ENCODE measurements at regions not wholly inside any gene's neighbourhood (a gene's known extent, or its start where the extent isn't known, plus 50 kb on each side); places are given as distances from the start of the nearest gene placed in this dataset.

DNA sequence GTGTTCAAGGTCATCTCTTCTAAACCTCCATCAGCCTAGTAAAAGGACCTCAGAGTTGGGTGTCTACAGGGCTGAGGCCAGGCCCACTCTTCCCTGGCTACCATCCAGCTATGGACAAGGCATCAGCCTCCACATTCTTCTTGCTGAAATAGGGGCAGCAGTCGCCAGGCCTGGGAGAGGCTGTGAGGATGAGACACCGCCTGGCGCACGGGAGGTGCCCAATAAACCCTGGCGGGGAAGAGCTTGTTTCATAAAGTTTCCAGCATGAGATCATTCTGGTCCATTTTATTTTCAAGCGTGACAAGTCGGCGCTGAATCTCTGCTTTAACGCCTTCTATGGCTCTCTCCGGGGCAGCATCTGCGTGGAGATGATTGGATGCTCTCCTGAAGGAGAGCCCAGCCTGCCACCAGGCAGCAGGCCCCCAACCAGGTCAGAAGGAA lies 153.4 kb downstream of the OLFM1 start:
- DNase-seq, result no peak

GRCh38 chr9:135241381-135242048 lies 154.0 kb downstream of the OLFM1 start:
- no peak for DNase-seq

DNA sequence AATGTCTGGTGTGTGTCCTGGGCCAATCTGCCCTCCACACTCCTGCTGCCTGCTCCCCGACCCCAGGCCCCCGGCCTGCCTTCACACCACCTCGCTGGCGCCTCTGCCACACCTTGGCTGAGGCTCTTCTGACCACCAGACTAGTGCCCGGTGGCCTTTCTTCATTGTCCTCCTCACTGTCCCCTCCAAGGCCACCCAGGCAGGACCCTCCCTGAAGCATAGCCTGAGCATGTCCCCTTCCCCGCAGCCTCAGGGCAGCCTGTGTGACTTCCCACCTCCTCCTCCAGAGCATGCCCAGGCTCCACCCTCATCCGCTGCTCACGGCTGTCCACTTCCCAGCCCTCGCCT lies 154.6 kb downstream of the OLFM1 start:
- no peak for DNase-seq

DNA sequence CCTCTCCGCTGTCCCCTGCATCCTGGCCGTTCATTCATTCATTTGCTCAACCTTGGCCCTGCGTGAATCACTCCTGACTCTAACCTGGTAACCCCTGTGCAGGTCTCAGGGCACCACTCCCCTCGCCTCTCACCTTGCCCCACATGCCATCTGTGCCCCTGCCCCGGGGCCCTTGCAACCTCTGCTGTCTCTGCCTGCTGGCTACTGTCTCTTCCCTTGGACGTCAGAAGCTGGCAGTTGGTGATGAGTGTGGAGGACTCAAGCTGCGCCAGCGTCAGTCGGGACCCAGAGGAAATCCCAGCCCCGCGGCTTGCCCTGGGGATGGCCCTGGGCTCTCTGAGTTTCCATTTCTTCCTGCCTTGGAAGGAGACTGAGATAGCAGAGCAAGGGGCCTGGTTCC lies 154.9 kb downstream of the OLFM1 start:
- no peak for DNase-seq

GRCh38 chr9:135243201-135244190 lies 156.0 kb downstream of the OLFM1 start:
- no peak for DNase-seq

DNA sequence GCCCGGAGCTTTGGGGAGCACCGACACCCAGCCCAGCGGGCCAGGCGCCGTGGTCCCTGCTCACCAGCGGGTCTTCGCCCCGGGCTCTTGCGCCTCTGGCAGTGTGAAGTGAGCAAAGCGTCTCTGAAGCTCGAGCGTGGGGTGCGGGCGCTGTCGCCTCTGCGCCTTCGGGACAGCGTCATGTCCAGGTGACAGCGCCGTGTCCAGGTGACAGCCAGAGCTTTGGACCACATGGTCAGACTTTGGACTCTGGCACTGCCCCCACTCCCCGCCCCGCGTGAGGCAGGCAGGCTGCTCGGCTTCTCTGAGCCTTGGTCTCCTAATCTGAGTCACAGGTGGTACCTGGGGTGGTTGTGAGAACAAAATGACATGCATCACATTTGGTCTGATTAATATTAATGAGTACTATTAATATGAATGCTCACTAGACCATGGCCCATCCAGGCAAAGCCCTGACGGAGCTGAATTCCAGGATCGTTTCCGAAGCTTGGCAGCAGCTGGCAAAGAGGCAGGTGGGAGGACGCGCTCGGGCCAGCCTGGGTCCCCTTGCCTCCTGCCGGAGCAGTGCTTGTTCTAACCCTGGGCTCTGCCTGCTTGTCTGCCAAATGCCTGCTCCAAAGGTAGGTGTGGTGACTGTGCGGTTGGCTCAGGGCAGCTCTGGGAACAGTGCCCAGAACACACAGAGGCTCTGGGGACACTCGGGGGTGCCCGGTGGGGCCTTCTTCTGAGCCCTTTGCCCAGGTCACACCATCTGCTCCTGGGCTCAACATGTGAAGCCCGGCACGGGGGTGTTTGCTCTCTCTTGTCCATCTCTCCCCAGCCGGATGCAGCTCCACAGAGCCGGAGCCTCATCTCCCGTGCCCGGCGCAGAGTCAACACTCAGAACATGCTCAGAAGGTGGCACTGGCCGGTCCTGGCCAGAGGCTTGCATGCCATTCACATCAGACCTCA lies 157.1 kb downstream of the OLFM1 start:
- no peak for DNase-seq

GRCh38 chr9:135245482-135246247 lies 158.2 kb downstream of the OLFM1 start:
- no peak for DNase-seq

DNA sequence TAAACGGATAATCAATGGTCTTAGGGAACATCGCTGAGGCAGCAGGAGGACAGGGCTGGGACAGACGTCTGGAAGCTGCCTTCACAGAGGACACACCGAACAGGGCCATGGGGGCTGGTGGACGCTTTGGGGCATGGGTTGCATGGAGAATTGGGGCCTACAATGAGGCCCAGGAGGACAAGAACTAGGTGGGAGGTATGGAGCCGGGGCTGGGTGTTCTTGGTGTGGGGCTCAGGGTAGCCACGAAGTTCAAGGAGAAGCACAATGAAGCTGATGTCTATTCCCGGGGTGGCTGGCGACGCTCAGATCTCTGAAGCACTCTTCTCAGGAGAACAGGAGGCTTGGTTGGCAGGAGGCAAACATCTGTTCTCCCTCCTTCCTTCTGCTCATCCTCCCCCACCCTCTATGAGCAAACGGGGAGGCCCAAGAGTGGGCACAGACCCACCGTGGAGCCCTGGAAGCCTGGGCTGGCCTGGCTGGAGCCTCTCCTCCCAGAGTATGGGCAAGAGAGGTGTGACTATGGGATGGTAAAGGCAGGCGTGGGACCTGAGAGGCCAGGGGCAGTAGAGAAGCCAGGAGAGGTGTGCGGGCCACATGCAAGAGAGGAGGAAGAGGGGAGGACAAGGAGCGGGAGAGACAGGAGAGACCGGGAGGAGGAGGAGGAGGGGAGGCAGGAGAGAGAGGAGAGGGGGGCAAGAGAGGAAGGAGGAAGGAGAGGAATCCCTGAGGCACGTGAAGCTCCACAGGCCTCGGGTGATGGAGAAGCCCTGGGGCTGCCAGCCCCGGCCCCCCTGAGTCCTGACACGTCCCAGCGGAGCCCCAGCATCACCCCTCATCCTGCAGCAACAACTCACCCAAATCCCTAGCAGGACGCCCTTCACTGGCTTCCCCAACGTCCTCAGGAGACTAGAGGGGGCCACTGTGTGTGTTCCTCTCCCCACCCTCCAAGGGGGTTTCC lies 159.1 kb downstream of the OLFM1 start:
- DNase-seq, result no peak

GRCh38 chr9:135247227-135247930 lies 159.9 kb downstream of the OLFM1 start:
- no peak for DNase-seq

- no peak for DNase-seq
Observed at GRCh38 chr9:135248111-135248510, 160.6 kb downstream of the OLFM1 start.

GRCh38 chr9:135248721-135249120 lies 161.3 kb downstream of the OLFM1 start:
- no peak for DNase-seq

GRCh38 chr9:135249191-135249590 lies 161.7 kb downstream of the OLFM1 start:
- no peak for DNase-seq

- DNase-seq, result no peak
Observed at GRCh38 chr9:135249711-135250110, 162.2 kb downstream of the OLFM1 start.

DNA sequence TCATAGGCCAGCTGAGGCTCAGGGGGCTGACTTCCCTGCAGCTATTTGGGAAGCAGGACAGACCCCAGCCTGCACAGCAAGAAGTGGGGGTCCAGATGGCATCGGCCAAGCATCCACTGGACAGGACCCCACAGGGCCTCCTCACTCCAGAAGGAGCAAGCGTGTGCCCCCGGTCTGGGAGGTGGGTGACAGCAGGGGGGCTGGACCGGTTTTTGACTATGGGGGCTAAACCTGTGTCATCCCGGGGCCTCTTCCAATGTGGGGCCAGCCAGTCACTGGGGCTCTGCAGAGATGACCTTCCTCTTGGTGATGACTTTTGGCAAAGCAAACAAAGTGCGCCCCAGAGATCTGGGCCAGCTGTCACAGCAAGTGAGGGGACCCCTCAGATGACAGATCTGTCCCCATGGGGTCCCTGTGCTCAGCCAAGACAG lies 163.9 kb downstream of the OLFM1 start:
- no peak for DNase-seq

DNA sequence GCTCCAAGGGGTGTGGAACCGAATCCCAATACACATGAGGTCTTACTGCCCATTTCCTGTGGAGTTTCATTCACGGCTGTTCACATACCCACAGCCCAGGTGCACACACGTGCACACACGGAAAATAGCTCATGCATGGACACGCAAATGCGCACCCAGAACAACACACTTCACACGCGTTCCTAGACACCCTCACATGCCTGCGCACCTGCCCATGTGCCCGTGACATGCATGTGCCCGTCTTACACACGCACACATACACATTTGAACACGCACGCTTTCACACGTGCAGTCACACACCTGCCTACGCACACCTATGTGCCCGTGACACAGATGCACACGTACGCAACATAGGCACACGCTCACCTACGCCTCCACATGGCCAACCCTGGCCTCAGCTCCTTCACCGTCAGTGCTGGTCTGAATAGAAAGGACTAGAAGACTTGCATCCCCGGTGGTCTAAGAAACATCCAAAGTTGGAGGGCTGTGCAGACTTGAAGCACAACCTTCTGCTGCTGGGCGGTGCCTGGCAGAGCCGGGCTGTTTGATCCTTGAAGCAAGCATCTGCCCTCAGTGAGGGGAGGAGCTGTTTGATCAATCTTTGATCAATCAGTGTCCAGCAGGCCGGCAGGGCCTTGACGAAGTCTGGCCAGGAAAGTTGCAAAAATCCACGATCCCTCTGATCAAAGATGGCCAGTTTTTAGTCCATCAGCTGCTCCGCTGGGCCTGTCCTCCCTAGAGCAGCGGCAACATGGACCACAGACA lies 164.7 kb downstream of the OLFM1 start:
- DNase-seq, result no peak

DNA sequence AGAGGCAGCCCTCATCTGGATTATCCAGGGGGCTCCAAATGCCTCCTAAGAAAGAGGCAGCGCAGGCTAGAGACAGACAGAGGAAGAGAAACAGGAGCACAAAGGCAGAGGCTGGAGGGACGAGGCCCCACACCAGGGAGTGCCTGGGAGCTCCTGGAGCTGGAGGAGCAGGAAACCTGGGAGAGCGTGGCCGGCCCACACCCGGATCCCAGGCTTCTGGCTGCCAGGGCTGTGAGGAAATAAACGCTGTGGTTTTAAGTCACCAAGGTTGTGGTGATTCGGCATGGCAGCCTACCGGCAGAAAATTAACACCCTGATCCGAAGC lies 165.5 kb downstream of the OLFM1 start:
- DNase-seq, result no peak

GRCh38 chr9:135253305-135254004 lies 166.0 kb downstream of the OLFM1 start:
- DNase-seq, result no peak

- no peak for DNase-seq
Observed at GRCh38 chr9:135254176-135255032, 166.9 kb downstream of the OLFM1 start.
